Spinal cord (tissue), 9 donors: ENCODE measurements at regions not wholly inside any gene's neighbourhood (a gene's known extent, or its start where the extent isn't known, plus 50 kb on each side); places are given as distances from the start of the nearest gene placed in this dataset.
"Not testable (repeated sequence)": the region's sequence is repeated elsewhere in the genome, so short reads cannot be mapped to it uniquely, and the experiment has no call there.

Source experiments
- DNase-seq, 6 donors: peaks; one replicate each; pipeline versions ENCODE4 v3.0.0 to v3.0.0-alpha.2; 2013 to 2015; ENCODE audit warnings: low spot score in 6 of 6, low read depth in 4 of 6
- H3K27ac ChIP-seq: one replicate; pipeline ENCODE4 v1.5.1; 2013; ENCODE audit warnings: low read depth, low read length, control low read depth
- H3K27me3 ChIP-seq: one replicate; pipeline ENCODE4 v1.6.1; 2013; ENCODE audit warnings: low read length; ENCODE audit not compliant: control insufficient read depth, insufficient read depth
- H3K36me3 ChIP-seq: one replicate; pipeline ENCODE4 v1.6.1; 2013; ENCODE audit warnings: low read length; ENCODE audit not compliant: control insufficient read depth, insufficient read depth
- H3K4me1 ChIP-seq: one replicate; pipeline ENCODE4 v1.6.1; 2013; ENCODE audit warnings: low read length; ENCODE audit not compliant: control insufficient read depth, insufficient read depth
- H3K4me3 ChIP-seq: one replicate; pipeline ENCODE4 v1.5.1; 2013; ENCODE audit warnings: low read depth, low read length, control low read depth
- H3K9me3 ChIP-seq: one replicate; pipeline ENCODE4 v1.6.1; 2013; ENCODE audit warnings: low read length; ENCODE audit not compliant: control insufficient read depth, insufficient read depth
- WGBS: methylation state at CpG from one replicate; pipeline ENCODE4 v1.1.5; 2013; ENCODE audit warnings: missing lambda C conversion rate; ENCODE audit not compliant: insufficient coverage; 5-methylcytosine and 5-hydroxymethylcytosine counted together
- donor health status: healthy.

DNA sequence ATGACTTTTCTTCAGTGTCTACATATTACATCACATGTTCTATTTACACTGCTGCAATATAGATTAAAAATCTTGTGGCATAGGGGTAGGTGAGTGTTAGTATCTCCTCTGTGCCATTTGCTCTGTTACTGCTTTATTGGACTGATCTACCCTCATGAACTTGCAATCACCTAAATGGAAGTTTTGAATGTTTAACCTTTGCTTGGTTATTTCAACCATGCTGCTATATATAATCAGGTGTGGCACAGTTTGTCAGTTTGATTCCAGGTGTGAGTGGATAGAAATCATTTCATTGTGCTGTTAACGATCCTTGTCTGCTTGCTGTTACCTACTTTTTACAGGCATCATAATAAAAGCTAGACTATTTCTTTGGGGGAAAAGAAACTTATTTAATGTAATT lies 157.1 kb upstream of the APOOL start:
- not testable (repeated sequence) for DNase-seq, H3K36me3 ChIP-seq, H3K27me3 ChIP-seq, H3K27ac ChIP-seq, H3K4me1 ChIP-seq, H3K4me3 ChIP-seq, H3K9me3 ChIP-seq
- no CpG with 5 or more reads among the region's 1 CpG for WGBS

DNA sequence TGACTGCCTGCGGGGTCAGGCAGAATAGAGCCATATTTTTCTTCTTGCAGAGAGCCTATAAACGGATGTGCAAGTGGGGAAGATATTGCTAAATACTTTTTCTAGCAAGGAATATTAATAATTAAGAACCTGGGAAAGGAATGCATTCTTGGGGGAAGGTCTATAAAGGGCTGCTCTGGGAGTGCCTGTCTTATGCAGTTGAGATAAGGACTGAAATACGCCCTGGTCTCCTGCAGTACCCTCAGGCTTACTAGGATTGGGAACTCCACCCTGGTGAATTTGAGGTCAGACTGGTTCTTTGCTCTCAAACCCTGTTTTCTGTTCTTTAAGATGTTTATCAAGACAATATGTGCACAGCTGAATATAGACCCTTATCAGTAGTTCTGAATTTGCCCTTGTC lies 152.5 kb upstream of the APOOL start:
- not testable (repeated sequence) for H3K4me1 ChIP-seq, H3K27me3 ChIP-seq, H3K27ac ChIP-seq, H3K4me3 ChIP-seq, DNase-seq, H3K36me3 ChIP-seq, H3K9me3 ChIP-seq
- 92% methylated on average over 1 of the region's 3 CpGs for WGBS

DNA sequence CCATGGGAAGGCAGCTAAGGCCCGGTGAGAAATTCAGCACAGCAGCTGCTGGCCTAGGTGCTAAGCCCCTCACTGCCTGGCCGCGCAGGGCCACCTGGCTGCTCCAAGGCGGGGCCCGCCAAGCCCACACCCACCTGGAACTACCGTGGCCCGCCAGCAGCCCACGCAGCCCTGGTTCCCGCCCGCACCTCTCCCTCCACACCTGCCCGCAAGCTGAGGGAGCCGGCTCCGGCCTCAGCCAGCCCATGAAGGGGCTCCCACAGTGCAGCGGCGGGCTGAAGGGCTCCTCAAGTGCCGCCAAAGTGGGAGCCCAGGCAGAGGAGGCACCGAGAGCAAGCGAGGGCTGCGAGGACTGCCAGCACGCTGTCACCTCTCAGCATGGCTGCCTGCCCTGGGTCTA lies 146.9 kb upstream of the APOOL start:
- not testable (repeated sequence) for DNase-seq, H3K36me3 ChIP-seq, H3K4me3 ChIP-seq, H3K9me3 ChIP-seq, H3K4me1 ChIP-seq, H3K27me3 ChIP-seq, H3K27ac ChIP-seq
- WGBS, result 90% methylated on average over 17 of the region's 20 CpGs

DNA sequence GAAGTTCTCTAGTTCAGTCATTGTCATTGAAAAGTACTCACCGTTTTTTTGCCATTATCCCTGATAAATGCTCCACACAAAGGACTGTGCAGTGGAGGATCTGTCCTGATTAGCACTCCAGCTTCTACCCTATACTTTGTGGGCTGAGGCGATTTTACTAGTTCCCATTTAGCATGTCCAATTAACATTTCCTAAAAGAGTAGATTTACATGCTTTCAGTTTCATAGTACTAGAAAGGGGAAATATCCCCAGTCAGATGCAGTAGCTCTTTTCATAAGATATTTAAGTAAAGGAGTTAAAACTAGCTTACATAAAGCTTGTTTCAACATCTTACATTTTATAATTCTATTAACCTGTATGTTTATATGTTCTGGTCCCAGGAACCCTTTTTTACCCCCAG lies 144.9 kb upstream of the APOOL start:
- not testable (repeated sequence) for H3K36me3 ChIP-seq, H3K27me3 ChIP-seq, DNase-seq, H3K4me1 ChIP-seq, H3K27ac ChIP-seq, H3K4me3 ChIP-seq, H3K9me3 ChIP-seq
- WGBS, result no CpG with 5 or more reads among the region's 2 CpGs

DNA sequence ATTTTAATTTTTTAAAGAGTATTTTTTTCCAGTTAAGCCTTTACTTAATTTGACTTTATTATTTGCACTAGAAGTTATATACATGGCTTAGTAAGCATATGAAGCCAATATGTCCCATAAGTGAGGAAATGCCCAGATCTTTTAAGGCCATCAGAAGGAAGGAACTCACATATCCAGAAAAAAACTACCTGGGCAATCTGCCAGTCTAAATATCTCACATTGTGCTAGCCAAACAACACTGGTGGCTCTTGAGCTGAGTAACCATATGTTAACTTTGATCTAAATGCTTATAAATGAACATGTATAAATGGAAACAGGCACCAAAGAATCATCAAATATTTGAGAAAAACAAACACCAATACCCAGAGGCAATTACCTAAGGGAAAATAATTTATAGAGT lies 138.6 kb upstream of the APOOL start:
- H3K9me3 ChIP-seq, result no peaks in the 10 kb centered on the region
- no peak overlapping the region for H3K4me3 ChIP-seq
- no peak overlapping the region for H3K27ac ChIP-seq
- H3K4me1 ChIP-seq, result no peaks in the 10 kb centered on the region
- H3K27me3 ChIP-seq, result no peaks in the 10 kb centered on the region
- H3K36me3 ChIP-seq, result no peaks in the 10 kb centered on the region
- peak in 1 of 6 donors; percentile 13 for DNase-seq

DNA sequence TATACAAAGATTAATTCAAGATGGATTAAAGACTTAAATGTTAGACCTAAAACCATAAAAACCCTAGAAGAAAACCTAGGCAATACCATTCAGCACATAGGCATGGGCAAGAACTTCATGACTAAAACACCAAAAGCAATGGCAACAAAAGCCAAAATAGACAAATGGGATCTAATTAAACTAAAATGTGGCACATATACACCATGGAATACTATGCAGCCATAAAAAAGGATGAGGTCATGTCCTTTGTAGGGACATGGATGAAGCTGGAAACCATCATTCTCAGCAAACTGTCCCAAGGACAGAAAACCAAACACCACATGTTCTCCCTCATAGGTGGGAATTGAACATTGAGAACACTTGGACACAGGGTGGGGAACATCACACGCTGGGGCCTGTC lies 133.4 kb upstream of the APOOL start:
- WGBS, result 80% methylated on average over 1 of the region's 1 CpG
- not testable (repeated sequence) for H3K27me3 ChIP-seq

DNA sequence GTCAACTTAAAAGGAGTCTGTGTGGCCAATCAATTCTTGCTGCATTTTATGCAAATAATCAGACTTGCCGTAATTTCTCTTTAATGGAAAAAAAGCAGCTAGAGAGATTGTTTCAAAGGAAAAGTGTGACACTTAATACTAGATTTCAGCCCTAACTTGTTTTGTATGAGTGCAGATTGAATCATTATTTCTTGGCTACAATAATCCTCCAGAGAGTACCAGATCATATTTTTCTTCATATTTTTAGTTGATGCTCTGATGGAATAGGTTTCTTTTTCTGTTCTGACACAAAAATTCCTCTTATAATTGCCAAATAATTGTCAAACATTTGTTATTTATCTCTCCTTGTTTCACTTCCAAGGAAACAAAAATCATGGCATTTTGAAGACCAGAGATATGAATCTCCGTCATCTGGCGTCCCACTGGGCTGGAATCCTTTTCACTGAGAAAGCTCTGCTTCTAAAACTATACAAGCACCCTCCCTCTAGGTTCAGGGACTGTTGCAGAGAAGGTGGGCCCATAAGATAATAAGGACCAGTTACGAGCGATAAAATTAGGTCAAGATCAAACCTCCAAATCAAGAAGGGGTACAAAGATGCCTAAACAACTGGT lies 131.4 kb upstream of the APOOL start:
- not testable (repeated sequence) for H3K4me1 ChIP-seq, H3K4me3 ChIP-seq, H3K27me3 ChIP-seq, H3K9me3 ChIP-seq, H3K36me3 ChIP-seq, H3K27ac ChIP-seq, DNase-seq
- no CpG with 5 or more reads among the region's 5 CpGs for WGBS

More for the DNA sequence above, 133.4 kb upstream of the APOOL start:
- not testable (repeated sequence) for H3K9me3 ChIP-seq, H3K27ac ChIP-seq, H3K36me3 ChIP-seq, H3K4me3 ChIP-seq, DNase-seq, H3K4me1 ChIP-seq

DNA sequence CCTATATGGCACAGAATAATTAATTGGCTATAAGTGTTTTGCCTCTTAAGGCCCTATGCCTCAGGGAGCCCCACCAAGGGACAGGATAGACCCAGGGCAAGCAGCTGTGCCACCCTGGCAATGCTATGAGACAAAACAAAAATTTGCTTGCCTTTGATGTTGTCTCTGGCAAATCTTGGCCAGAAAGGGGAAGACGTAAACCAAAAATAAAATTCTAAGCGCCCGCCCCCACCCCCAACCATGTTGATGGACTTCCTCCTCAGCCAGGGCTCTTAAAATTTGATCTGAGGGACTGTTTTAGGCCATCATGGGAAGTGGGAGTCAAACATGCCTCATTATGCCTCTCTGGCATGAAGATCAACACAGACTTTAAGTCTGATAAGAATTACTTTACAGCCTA lies 130.5 kb upstream of the APOOL start:
- no CpG with 5 or more reads among the region's 3 CpGs for WGBS
- Histone ChIP-seq H3K27ac (no peak overlapping the region), H3K9me3 (no peaks in the 10 kb centered on the region), H3K4me1 (no peaks in the 10 kb centered on the region), H3K27me3 (no peaks in the 10 kb centered on the region), H3K36me3 (no peaks in the 10 kb centered on the region), H3K4me3 (no peak overlapping the region)
- DNase-seq, result no peak

DNA sequence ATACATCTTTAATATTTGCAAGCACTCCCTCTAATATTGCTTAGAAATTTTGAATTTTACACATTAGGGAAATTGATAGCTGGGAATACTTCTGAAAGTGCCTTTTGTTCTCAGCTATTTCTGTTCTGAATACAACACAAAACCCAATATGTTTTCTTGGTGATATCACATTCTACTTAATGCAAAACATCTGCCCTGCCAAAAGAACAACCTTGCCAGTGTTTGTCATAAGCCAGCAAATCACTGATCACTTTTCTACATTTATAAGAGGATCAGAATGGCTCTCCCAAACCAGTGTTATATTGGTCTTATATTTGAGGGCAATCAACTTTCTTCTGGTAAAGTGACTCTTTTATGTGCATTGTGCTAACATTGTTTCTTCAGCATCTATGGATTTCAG lies 126.8 kb upstream of the APOOL start:
- Histone ChIP-seq H3K4me3 (no peak overlapping the region), H3K27ac (no peak overlapping the region), H3K36me3 (no peaks in the 10 kb centered on the region), H3K27me3 (no peaks in the 10 kb centered on the region), H3K4me1 (no peaks in the 10 kb centered on the region), H3K9me3 (no peaks in the 10 kb centered on the region)
- no peak for DNase-seq

DNA sequence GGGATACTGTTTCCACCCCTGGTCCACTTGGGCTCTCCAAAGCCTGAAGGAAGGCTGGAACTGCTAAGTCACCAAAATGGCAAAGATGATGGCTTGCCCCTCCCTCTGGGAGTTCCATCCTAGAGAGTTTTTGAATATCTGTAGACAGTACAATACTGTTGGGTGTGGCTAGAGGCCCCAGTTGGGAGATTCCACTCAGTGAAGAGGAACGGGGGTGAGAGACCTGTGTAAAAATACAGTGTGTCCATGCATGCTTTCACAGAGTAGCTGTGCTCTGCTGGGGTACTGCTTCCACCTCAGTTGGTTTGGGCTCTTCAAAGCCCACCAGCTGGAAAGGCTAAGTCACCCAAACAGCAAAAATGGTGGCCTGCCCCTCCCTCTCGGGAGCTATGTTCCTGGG lies 109.8 kb upstream of the APOOL start:
- Histone ChIP-seq H3K4me1 (no peaks in the 10 kb centered on the region), H3K9me3 (no peaks in the 10 kb centered on the region)
- 78% methylated on average over 2 of the region's 2 CpGs for WGBS

More for the DNA sequence above, 109.8 kb upstream of the APOOL start:
- Histone ChIP-seq H3K27ac (no peak overlapping the region), H3K27me3 (no peaks in the 10 kb centered on the region), H3K4me3 (no peak overlapping the region), H3K36me3 (no peaks in the 10 kb centered on the region)
- DNase-seq, result no peak
